ENCODE measurements at regions not wholly inside any gene's neighbourhood (a gene's known extent, or its start where the extent isn't known, plus 50 kb on each side); places are given as distances from the start of the nearest gene placed in this dataset.

GRCh38 chr3:25888892-25889524 is 99.1 kb downstream of the OXSM start:
- FAIRE-seq: no peak
- DNase-seq (ENCODE audit: low spot score): no peak
- H3K4me1 ChIP-seq (ENCODE audit: insufficient read depth, low read length): no peaks in the 10 kb centered on the region
- H3K27ac ChIP-seq (ENCODE audit: extremely low read length, insufficient read depth, low read length): no peak overlapping the region
- BruUV-seq (replicated peaks): no TSS peak
- POLR2A ChIA-PET: no interaction called here
- TF ChIP-seq POGK (CRISPR knock-in tag; conservative IDR thresholded peaks at IDR 0.05) (no peak), SNRNP70 (IDR thresholded peaks at IDR 0.05; ENCODE audit: low read depth, low read length) (no peak), POLR2AphosphoS5 (IDR thresholded peaks at IDR 0.05; ENCODE audit: low read depth, low read length) (no peak), ZNF597 (CRISPR knock-in tag; IDR thresholded peaks at IDR 0.05) (no peak)
- H3K36me3 ChIP-seq (replicated peaks in 1 of 2; ENCODE audit: control insufficient read depth in 1 of 2, insufficient read depth in 2 of 2, low read length in 2 of 2): no peaks in the 10 kb centered on the region
- no peaks in the 10 kb centered on the region for H4K20me1 ChIP-seq (ENCODE audit: insufficient read depth, low read length)
- in situ Hi-C loops (cut with HindIII; ENCODE audit: extremely low pct_ligation_motif_present, low pct_unique_long_range_greater_than_20kb): no loop called here
- H3K27me3 ChIP-seq (ENCODE audit: control insufficient read depth in 1 of 2, insufficient read depth in 2 of 2, low read length in 2 of 2): 0 out of 5 replicates have a peak, but pooled peaks cover 0 to 3% of the 10 kb centered on the region in 2 experiments
- intact Hi-C loops (cut with micrococcal nuclease; ENCODE audit: unreplicated experiment): no loop called here
- H3K9me3 ChIP-seq (ENCODE audit: low read length): no peaks in the 10 kb centered on the region
- no peak overlapping the region for H3K9ac ChIP-seq (ENCODE audit: insufficient read depth, low read depth, low read length)
- H3K4me2 ChIP-seq (ENCODE audit: low read depth, low read length): no peak overlapping the region
- ATAC-seq: no peak
- H2AFZ ChIP-seq (ENCODE audit: low read length): no peak overlapping the region
- CTCF ChIA-PET (ENCODE audit: low intra/inter-chr PET ratio, low total read pairs): no interaction called here
- no peaks in the 10 kb centered on the region for H3K79me2 ChIP-seq (ENCODE audit: insufficient read depth, low read length)
- no peak overlapping the region for H3K4me3 ChIP-seq (replicated peaks in 1 of 3; ENCODE audit: insufficient read depth in 1 of 3, low read depth in 2 of 3, low read length in 3 of 3)

- H2AFZ ChIP-seq (ENCODE audit: low read length): no peak overlapping the region
- H3K36me3 ChIP-seq (replicated peaks in 1 of 2; ENCODE audit: control insufficient read depth in 1 of 2, insufficient read depth in 2 of 2, low read length in 2 of 2): no peaks in the 10 kb centered on the region
- no peaks in the 10 kb centered on the region for H3K4me1 ChIP-seq (ENCODE audit: insufficient read depth, low read length)
- 22% methylated on average over 2 of the region's 2 CpGs for WGBS (ENCODE audit: low lambda C conversion rate)
- ChIA-PET POLR2A (no interaction called here), CTCF (ENCODE audit: low intra/inter-chr PET ratio, low total read pairs) (no interaction called here)
- DNase-seq (ENCODE audit: low spot score) (no peak), FAIRE-seq (no peak), ATAC-seq (no peak)
- H3K9ac ChIP-seq (ENCODE audit: insufficient read depth, low read depth, low read length): no peak overlapping the region
- H3K27ac ChIP-seq (ENCODE audit: extremely low read length, insufficient read depth, low read length): no peak overlapping the region
- H3K27me3 ChIP-seq (ENCODE audit: control insufficient read depth in 1 of 2, insufficient read depth in 2 of 2, low read length in 2 of 2): 0 out of 5 replicates have a peak, but pooled peaks cover 0 to 3% of the 10 kb centered on the region in 2 experiments
- H3K4me2 ChIP-seq (ENCODE audit: low read depth, low read length): no peak overlapping the region
- H4K20me1 ChIP-seq (ENCODE audit: insufficient read depth, low read length): no peaks in the 10 kb centered on the region
- no TSS peak for BruUV-seq (replicated peaks)
- in situ Hi-C loops (cut with HindIII; ENCODE audit: extremely low pct_ligation_motif_present, low pct_unique_long_range_greater_than_20kb): no loop called here
- no peaks in the 10 kb centered on the region for H3K9me3 ChIP-seq (ENCODE audit: low read length)
- intact Hi-C loops (cut with micrococcal nuclease; ENCODE audit: unreplicated experiment): no loop called here
- no peak overlapping the region for H3K4me3 ChIP-seq (replicated peaks in 1 of 3; ENCODE audit: insufficient read depth in 1 of 3, low read depth in 2 of 3, low read length in 3 of 3)
- no peaks in the 10 kb centered on the region for H3K79me2 ChIP-seq (ENCODE audit: insufficient read depth, low read length)
- no peak for TF ChIP-seq ZBTB49 (CRISPR knock-in tag; IDR thresholded peaks at IDR 0.05; ENCODE audit: borderline replicate concordance)
- TF ChIP-seq HINFP (CRISPR knock-in tag; IDR thresholded peaks at IDR 0.05; ENCODE audit: low read depth): no peak
- no peak for TF ChIP-seq KDM2A (CRISPR knock-in tag; IDR thresholded peaks at IDR 0.05; ENCODE audit: borderline replicate concordance, low read depth)
- no peak for TF ChIP-seq SNAPC2 (CRISPR knock-in tag; IDR thresholded peaks at IDR 0.05)
- TF ChIP-seq ZNF414 (CRISPR knock-in tag; IDR thresholded peaks at IDR 0.05): no peak
These were observed 99.6 kb downstream of the OXSM start for GRCh38 chr3:25889525-25889917.

Data from HepG2 (cell line).